Hematopoietic multipotent progenitor cell treated with erythropoietin and hydrocortisone succinate and interleukin-3 and kit ligand, for 4 days (in vitro differentiated cells): ENCODE measurements at regions not wholly inside any gene's neighbourhood (a gene's known extent, or its start where the extent isn't known, plus 50 kb on each side); places are given as distances from the start of the nearest gene placed in this dataset.
"Not testable (repeated sequence)": the region's sequence is repeated elsewhere in the genome, so short reads cannot be mapped to it uniquely, and the experiment has no call there.

Experiments used
- DNase-seq: peaks from one replicate; pipeline ENCODE4 v3.0.0-alpha.2; 2015

DNA sequence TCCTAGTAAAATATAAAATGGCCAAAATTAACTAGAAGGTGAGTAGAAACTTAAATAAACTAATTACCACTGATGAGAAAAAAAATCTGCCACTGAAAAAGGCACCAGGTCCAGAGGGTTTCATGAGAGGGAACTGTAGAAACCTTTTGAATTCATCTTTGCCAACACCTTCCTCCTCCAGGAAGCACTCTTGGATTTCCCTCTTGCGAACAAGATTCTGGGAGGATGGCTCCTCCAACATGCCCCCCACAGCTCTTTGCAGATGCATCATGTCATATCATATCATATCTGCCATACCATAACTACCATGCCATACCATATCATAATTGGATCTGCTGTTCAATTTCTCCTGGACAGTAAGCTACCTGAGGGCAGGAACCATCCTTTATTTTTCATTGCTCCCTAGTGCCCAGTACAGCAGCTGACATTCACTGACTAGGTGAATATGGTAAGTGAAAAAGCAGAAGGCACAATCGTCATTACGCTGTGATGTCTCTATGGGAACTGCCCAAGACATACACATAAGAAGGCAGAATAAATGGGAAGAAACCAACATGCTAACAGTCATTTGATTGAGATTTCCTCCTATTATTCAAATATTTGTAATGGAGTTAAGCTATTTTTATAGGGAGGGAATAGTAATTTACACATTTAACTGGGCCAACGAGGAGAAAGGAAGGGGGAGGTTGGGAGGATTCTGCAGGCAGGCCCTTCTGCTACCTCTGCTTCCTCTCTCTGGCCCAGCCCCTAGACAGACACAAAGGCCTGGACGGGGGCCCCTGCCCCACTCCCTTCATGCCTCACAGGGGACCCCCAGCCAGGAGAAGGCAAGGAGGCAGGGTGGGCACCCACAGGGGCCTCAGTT, 110.1 kb upstream of the SMURF2 start:
- no peak for DNase-seq

DNA sequence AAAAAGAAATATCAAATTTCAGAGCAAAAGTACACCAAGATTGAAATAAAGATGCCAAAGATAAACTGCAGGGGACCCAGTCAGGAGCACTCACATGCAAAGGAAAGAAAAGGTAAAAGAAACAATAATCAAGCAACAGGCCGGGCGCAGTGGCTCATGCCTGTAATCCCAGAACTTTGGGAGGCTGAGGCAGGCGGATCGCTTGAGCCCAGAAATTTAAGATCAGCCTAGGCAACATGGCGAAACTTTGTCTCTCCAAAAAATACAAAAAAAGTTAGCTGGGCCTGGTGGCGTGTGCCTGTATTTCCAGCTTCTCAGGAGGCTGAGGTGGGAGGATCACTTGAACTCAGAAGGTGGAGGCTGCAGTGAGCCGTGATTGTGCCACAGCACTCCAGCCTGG, 107.6 kb upstream of the SMURF2 start:
- no peak for DNase-seq

DNA sequence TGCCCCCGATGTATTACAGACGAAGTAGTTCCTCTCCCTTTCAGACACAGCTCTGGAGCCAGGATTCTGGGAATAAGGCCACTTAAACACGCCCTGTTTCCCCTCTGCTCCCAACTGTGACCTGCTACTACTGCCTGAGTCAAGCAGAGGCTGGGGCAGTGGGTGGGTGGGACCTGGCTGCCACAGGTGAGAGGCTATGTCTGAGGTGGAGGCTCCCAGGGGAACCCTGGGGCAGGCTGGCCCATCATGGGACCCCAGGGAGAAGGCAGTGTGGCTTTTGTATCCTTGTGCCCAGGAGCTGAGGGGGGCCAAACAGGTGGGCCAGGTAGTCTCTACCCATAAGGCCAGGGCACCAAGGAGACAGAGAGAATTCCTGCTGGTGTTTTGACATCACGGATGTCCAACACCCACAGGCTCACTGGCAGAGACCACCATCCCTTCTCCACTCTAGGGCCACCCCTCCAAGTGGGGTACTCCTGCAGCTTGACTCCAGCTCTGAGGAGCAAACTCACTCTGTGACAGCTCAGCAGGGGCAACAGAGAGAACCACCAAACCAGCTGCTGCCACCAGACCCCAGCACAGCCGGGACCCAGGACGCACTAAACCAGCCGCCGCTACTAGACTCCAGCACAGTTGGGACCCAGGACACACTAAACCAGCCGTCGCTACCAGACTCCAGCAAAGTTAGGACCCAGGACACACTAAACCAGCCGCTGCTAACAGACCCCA, 105.3 kb upstream of the SMURF2 start:
- no peak for DNase-seq

DNA sequence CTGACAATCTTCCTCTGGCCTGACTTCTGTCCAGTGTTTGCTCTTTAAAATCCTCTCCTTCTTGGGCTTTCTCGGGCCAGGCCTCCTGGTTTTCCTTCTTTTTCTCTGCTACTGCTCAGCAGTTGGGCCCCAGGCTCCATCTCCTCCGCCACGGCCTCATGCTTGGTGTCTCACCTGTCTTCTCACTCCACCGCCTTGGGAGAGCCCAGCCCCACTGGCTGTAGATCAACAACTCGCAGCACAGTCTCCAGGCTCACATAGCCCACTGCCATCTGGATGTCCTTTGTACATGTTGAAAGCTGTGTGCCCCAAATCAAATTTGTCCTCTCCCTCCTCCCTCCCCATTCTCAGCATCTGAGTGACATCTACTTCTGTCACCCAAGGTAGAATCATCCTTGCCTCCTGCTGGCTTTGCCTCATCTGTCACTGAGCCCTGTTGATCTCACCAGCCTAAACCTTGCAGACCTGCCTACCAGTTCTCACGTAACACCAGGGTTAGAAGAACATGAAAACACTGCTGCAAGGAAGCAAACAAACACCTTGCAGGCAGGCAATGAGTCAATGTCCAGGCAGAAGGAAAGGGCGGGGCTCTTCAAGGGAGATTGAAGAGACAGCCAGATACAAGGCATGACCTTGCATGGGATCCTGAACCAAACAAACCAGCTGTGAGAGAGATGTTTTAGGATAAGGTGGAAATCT, 103.2 kb upstream of the SMURF2 start:
- no peak for DNase-seq

DNA sequence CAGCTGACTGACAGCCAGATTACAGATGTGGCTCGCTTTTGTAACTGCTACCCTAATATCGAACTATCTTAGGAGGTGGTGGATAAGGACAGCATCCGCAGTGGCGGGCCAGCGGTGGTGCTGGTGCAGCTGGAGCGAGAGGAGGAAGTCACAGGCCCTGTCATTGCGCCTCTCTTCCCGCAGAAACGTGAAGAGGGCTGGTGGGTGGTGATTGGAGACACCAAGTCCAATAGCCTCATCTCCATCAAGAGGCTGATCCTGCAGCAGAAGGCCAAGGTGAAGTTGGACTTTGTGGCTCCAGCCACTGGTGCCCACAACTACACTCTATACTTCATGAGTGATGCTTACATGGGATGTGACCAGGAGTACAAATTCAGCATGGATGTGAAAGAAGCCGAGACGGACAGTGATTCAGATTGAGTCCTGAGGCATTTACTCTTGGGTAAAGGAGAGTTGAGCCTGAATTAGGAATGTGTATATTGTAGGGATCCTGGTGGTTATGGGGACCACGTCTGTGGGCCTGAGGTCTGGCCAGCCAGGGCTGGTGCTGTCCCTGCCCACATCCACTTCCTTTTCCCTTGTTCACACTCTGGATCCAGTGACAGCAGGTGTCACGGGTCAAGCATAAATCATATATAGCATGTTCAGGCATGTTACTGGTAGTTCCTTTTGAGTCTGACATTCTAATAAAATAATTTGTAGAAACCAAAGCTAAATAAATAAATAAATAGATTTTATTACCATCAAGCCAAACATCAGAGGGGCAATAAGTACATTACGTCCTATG, 89.0 kb upstream of the SMURF2 start:
- no peak for DNase-seq

DNA sequence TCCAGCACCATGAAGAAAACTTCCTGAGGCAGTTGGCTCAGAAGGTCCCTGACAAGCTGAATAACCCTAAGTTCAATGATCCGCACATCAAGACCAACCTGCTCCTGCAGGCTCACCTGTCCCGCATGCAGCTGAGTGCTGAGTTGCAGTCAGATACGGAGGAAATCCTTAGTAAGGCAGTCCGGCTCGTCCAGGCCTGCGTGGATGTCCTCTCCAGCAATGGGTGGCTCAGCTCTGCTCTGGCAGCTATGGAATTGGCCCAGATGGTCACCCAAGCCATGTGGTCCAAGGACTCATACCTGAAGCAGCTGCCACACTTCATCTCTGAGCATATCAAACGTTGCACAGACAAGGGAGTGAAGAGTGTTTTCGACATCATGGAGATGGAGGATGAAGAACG, 88.4 kb upstream of the SMURF2 start:
- DNase-seq, result no peak

DNA sequence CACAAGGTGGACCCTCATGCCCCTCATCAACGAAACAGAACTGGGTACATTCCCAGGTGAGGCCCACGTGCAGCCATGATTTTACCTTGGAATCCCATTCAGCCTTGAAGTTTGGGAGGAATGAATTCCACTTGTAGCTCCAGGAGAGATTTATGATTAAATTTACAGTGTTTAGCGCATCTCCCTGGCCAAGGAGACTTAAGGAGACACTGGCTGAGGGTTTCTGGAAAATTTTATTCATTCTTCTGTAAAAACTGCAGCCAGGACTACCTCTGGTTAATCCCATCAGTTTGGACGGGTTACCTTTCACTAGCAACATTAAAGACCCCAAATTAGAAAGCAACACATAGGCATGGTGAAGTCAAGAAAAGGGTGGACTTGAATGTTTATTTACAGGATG, 87.2 kb upstream of the SMURF2 start:
- no peak for DNase-seq

DNA sequence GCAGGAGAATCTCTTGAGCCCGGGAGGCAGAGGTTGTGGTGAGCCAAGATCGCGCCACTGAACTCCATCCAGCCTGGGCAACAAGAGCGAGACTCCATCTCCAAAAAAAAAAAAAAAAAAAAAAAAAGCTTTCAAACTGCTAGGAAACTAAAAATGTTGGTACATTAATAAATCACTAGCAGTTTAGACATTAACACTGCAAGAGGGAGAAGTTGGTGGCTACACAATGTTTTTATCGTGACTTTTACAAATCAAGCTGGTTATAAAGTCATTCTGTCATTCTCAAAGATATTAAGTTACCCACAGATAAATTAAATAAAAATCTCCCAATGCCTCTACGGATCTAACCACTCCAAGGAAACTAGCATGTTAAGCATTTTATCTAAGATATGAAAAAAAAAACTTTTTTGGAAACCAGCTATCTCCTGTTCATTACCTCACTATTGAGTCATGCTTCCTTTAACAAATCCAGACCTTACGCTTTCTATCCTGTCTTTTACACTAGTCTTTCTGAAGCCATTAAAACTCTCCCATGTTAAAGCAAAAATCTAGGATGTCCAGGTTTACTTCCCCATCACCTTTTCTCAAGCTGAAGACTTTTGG, 85.9 kb upstream of the SMURF2 start:
- no peak for DNase-seq

DNA sequence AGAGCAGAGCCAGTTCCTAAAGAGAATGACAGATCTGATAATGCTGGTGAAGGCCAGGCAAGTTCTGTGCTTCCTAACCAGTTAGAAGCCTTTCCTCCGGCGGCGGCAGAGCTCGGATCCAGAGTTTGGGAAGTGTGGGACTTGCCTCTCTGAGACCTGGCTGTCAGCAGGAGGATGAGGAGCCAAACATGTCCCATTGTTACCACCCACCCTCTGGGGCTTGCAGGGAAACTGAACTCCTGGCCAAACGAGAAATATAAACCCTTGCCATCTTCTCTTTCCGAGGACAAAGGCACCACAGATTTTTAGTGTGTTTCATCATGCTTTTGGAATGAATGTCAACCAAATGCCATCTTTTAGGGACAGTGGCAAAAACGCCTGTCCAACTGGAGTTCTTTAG, 80.2 kb upstream of the SMURF2 start:
- DNase-seq, result no peak

DNA sequence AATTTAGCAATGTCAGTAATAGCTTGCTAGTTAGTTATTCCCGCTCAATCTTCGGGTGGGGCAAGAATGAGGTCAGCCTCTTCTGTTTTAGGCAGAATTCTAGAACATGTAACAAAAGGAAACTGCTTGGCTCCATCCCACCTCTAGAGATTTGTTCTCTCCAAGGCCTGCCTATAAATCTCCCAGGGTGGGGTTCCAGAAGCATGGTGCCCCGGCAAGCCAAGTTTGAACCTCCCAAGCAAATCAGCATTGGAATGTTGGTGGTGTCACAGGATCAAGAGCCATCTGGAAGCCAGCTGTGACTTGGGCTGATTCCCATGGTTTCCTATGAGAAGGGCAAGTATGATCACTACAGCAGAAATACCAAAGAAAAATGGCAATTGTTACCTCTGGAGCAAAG, 79.8 kb upstream of the SMURF2 start:
- not testable (repeated sequence) for DNase-seq

DNA sequence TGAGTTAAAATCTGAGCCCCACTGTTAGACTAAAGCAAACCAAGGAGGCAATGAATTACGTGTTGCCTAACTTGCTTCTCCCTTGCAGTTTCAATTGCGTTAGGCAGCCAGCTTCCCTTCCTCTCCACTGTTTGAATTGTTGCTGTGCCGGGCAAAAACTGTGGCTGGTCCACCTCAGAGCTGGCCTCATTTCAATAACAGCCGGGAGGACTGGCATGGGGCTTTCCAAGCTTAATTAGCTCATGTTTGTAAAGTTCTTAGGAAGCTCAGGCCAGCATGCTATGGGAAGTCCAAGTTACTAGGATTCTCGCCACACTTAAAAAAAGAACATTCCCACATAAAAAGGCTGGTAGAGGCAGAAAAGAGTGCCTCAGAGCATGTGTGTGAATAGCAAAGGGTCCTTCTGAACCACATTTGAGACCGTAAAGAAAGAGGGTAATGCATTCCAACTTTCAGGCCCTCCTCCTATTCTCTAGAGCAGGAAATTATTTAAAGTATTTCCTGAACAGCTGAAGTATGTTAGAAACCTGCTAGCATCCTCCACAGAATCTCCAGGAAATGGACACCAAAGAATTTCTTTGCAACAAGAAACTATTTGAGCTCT, 79.0 kb upstream of the SMURF2 start:
- no peak for DNase-seq

DNA sequence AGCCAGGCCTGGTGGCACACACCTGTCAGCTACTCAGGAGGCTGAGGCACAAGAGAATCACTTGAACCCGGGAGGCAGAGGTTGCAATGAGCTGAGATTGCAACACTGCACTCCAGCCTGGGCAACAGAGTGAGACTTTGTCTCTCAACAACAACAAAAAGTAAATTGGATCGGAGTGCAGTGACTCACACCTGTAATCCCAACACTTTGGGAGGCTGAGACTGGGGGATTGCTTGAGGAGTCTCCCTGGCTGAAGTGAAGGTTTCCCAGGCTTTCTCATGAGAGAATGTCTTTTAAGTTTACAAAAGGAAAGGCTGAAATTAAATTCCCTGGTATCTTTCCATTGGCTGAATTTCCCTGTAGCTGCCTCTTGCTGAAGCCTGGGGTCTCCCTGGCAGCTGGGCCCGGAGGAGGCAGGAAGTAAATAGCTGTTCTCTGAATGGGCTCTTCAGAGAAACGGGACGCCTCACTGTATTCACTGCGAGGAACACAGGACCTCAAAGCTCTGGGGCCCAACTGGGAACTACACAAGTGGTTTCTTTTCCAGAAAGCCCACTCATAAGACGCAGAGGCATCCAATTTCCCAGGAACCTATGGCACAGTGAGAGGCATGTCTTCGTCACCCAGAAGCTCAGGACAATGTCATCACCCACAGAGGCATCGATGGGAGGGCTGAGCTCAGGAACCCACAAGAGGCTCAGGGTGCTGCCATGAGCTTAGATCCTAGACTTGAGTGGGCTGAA, 77.4 kb upstream of the SMURF2 start:
- DNase-seq, result no peak

DNA sequence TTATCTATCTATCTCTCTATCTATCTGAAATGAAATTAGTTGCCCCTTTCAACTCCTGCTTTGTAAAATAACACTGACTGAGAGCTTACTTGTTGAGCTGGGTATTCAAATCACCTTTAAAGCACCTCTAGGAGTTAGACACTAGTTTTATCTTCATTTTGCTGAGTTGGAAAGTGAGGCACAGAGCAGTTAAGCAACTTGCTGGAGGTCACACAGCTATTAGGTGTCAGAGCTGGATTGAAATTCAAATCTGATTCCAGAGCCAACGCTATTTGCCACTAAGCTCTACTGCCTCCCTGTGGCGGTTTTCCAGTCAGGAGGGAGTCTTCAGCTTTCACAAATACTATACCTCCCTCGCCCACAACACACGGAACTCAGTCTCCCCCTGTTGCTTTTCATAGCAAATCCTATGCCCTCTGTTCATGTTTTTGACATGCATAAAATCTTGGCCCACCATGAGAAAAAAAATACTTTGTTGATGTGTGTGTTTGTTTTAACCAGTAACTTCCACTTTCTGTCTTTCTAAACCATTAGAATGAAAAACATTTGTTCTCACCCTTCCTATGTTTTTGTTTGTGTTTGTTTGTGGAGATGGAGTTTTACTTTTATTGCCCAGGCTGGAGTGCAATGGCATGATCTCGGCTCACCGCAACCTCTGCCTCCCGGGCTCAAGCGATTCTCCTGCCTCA, 74.8 kb upstream of the SMURF2 start:
- DNase-seq, result peak; percentile 71

DNA sequence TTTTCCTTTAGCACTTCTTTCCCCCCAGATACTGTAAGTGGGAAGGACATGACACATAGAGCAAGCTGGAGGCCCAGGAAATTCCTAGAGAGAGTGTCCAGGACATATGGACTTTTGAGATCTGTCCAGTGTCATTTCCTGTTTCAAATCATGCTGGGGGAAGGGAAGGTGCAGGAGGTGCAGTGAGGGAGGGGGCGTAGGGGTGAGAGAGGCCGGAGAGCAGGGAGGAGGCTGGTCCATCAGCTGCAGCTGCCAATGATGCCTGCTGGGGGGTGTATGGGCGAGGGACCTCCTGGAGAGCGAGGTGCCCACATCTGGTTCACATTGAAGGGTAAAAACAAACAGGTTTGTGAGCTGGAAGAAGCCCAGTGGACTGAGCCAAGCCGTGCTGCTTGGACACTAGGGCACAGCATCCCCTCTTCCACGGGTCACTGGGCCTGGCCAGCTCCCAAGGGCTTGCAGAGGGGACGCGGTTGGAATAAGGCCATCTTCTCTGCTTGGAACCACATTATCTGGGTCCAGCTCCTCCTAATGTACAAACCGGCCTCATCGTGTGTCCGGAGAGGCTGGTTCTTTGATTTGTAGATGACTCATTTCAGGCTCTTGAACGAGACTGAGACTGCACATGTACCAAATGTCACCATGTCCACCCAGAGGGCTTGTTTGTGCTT, 70.4 kb upstream of the SMURF2 start:
- DNase-seq, result no peak

DNA sequence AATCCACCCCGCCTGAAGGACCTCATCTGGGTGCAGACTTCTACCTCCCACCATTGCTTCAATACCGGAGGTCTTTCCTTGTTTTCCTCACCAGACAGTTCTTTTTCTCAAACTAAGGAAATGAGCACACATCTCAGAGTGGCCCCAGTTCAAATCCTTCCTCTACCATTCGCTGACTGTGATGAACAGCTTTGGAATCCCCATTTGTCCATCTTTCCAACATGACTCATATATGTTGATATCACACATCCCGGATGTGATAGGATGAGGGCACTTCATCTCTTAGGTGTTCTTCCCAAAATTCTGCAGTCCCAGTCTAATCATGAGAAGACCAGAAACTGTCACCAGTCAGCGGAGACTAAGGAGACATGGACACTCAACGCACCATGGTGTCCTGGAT, 67.9 kb upstream of the SMURF2 start:
- not testable (repeated sequence) for DNase-seq

DNA sequence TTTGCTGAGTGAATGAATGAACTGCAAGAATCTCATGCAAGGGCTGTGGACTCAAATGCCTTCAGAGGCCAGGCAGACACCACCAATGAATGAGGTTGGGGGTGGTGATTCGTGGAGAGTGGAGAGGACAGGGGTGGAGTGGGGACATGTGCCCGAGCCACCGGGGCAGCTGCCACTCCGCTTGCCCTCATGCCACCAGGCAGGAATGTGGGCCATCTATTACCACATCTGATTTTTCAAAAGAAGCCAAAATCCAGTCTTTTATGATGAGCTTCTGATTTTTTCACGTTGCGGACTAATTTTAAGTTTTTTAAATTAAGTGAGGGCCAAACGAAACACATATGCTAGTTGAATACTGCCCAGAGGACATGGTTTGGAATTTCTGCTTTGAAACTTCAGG, 67.1 kb upstream of the SMURF2 start:
- DNase-seq, result no peak

DNA sequence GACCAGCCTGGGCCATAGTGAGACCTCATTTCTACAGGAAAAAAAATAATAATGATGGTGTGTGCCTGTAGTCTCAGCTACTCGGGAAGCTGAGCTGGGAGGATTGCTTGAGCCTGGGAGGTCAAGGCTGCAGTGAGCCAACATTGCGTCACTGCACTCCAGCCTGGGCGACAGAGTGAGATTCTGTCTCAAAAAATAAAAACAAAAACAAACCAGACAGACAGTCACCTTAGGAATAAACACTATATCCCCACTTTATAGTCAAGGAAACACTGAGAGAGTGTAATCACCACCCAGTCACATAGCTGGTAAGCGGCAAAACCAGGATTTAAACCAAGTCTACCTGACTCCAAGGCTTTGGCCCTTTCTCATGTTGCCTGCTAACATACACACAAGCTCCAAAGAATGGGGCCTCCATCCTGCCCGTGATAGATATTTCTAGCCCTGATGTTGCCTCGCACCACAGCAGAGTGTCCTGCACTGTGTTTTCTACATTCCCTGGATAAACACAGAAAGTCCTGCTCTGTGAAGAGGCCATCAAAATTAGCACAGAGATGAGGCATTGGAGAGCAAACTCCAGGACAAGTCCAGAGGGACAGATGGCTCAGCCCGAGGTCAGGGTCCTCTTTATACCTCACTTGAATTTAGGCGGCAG, 66.1 kb upstream of the SMURF2 start:
- DNase-seq, result no peak

DNA sequence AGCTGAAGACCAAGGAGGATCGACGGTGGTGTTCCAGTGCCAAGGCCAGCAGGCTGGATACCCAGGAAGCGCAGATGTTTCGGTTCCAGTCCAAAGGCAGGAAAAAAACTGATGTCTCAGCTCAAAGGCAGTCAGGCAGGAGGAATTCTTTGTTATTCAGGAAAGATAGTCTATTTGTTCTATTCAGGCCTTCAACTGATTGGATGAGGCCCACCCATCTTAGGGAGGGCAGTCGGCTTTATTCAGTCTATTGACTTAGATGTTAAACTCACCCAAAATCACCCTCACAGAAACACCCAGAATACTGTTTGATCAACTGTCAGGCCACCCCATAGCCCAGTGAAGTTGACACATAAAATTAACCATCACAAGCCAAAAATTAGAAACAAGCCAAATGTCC, 63.9 kb upstream of the SMURF2 start:
- not testable (repeated sequence) for DNase-seq

DNA sequence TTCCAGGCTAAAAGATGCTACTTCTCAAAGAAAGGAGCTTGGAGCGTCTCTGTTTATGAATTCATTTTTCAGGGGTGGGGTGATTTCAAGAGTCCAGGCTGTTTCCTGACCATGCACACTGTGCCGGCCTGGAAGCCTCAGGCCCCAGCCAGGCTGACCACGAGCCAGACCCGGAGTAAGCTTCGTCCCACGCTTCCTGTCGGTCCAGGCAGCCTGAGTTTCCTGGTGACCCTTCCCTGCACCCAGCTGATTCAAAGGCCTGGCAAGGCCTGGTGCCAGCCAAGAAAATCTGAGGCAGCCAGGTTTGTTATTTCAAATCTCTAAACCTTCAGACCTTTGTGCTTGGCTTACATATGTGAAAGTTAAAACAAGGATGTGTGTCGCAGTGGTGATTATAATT, 62.1 kb upstream of the SMURF2 start:
- not testable (repeated sequence) for DNase-seq

DNA sequence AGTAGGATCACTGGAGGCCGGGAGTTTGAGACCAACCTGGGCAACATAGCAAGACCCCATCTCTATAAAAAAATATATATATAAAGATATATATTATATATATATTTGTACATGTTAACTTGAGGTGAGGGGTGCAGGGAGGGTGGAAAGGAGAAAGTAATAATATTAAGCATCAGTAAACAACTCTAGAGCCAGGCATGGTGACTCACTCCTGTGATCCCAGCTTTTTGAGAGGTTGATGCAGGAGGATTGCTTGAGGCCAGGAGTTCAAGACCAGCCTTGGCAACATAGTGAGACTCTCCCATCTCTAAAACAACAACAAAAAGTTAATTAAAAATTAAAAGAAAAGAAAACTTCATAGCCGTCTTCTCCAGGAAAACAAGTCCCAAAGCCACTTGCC, 61.7 kb upstream of the SMURF2 start:
- no peak for DNase-seq
